NCI-H2171 (cell line): ENCODE measurements at regions not wholly inside any gene's neighbourhood (a gene's known extent, or its start where the extent isn't known, plus 50 kb on each side); places are given as distances from the start of the nearest gene placed in this dataset.
"Not testable (repeated sequence)": the region's sequence is repeated elsewhere in the genome, so short reads cannot be mapped to it uniquely, and the experiment has no call there.

ENCODE experiments used
- DNase-seq: peaks from one replicate; lab custom pipeline; 2025; lab: John Stamatoyannopoulos, UW

GRCh38 chr2:15681089-15681885, 89.6 kb downstream of the DDX1 start:
- DNase-seq, result no peak

- no peak for DNase-seq
Measured at GRCh38 chr2:15682354-15682753, 90.7 kb downstream of the DDX1 start.

- DNase-seq, result no peak
Measured at GRCh38 chr2:15684161-15685039, 92.7 kb downstream of the DDX1 start.

- DNase-seq, result no peak
Measured at GRCh38 chr2:15685143-15685542, 93.5 kb downstream of the DDX1 start.

- DNase-seq, result no peak
Measured at GRCh38 chr2:15686643-15687042, 95.0 kb downstream of the DDX1 start.

- no peak for DNase-seq
Measured at GRCh38 chr2:15687243-15687642, 95.6 kb downstream of the DDX1 start.

- DNase-seq, result no peak
Measured at GRCh38 chr2:15687720-15688119, 96.1 kb downstream of the DDX1 start.

- no peak for DNase-seq
Measured at GRCh38 chr2:15688924-15689568, 97.4 kb downstream of the DDX1 start.

GRCh38 chr2:15689654-15690053, 98.0 kb downstream of the DDX1 start:
- DNase-seq, result no peak

- no peak for DNase-seq
Measured at GRCh38 chr2:15691586-15692310, 100.1 kb downstream of the DDX1 start.

GRCh38 chr2:15692551-15693377, 101.1 kb downstream of the DDX1 start:
- DNase-seq, result no peak

GRCh38 chr2:15693382-15693781, 101.7 kb downstream of the DDX1 start:
- no peak for DNase-seq

- no peak for DNase-seq
Measured at GRCh38 chr2:15693926-15694588, 102.4 kb downstream of the DDX1 start.

GRCh38 chr2:15694589-15694986, 102.9 kb downstream of the DDX1 start:
- DNase-seq, result no peak

- no peak for DNase-seq
Measured at GRCh38 chr2:15695582-15696330, 104.1 kb downstream of the DDX1 start.

- not testable (repeated sequence) for DNase-seq
Measured at GRCh38 chr2:15696606-15697170, 105.0 kb downstream of the DDX1 start.

GRCh38 chr2:15700131-15700530, 108.5 kb downstream of the DDX1 start:
- no peak for DNase-seq

- no peak for DNase-seq
Measured at GRCh38 chr2:15700599-15701340, 109.1 kb downstream of the DDX1 start.
